ENCODE measurements at regions not wholly inside any gene's neighbourhood (a gene's known extent, or its start where the extent isn't known, plus 50 kb on each side); places are given as distances from the start of the nearest gene placed in this dataset.

- DNase-seq (ENCODE audit: low spot score), result no peak
- Mint-ChIP-seq H3K27ac (ENCODE audit: unreplicated experiment) (no peak overlapping the region), H3K9me3 (ENCODE audit: unreplicated experiment) (no peaks in the 10 kb centered on the region), H3K4me1 (ENCODE audit: unreplicated experiment) (peaks cover 24% of the 10 kb centered on the region), H3K36me3 (ENCODE audit: low read depth, unreplicated experiment) (peaks cover 4% of the 10 kb centered on the region), H3K4me3 (ENCODE audit: unreplicated experiment) (no peak overlapping the region), H3K27me3 (ENCODE audit: unreplicated experiment) (peaks cover 4% of the 10 kb centered on the region)
- no peak for TF ChIP-seq CTCF (IDR thresholded peaks at IDR 0.05; ENCODE audit: unreplicated experiment)
Observed at GRCh38 chr12:92326877-92327276, 181.2 kb upstream of the BTG1 start.

DNA sequence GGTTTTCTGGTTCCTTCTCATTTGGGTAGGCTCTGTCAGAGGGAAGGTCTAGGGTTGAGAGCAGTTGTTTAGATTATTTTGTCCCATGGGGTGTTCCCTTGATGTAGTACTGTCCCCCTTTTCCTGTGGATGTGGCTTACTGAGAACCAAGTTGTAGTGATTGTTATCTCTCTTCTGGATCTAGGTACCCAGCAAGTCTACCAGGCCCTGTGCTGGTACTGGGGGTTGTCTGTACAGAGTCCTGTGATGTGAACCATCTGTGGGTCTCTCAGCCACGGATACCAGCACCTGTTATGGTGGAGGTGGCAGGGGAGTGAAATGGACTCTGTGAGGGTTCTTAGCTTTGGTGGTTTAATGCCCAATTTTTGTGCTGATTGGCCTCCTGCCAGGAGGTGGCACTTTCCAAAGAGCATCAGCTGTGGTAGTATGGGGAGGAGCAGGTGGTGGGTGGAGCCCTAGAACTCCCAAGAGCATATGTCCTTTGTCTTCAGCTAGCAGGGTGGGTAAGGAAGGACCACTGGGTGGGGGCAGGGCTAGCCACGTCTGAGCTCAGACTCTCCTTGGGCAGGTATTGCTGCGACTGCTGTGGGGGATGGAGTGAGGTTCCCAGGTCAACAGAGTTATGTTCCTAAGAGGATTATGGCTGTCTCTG lies 179.3 kb upstream of the BTG1 start:
- no peak for DNase-seq (ENCODE audit: low spot score)
- no peak overlapping the region for H3K4me3 Mint-ChIP-seq (ENCODE audit: unreplicated experiment)
- TF ChIP-seq CTCF (IDR thresholded peaks at IDR 0.05; ENCODE audit: unreplicated experiment), result no peak
- H3K27me3 Mint-ChIP-seq (ENCODE audit: unreplicated experiment), result peaks cover 4% of the 10 kb centered on the region
- H3K9me3 Mint-ChIP-seq (ENCODE audit: unreplicated experiment), result no peaks in the 10 kb centered on the region
- H3K4me1 Mint-ChIP-seq (ENCODE audit: unreplicated experiment), result peaks cover 8% of the 10 kb centered on the region
- no peak overlapping the region for H3K27ac Mint-ChIP-seq (ENCODE audit: unreplicated experiment)
- H3K36me3 Mint-ChIP-seq (ENCODE audit: low read depth, unreplicated experiment), result peaks cover 4% of the 10 kb centered on the region

- TF ChIP-seq CTCF (IDR thresholded peaks at IDR 0.05; ENCODE audit: unreplicated experiment), result no peak
- Mint-ChIP-seq H3K4me1 (ENCODE audit: unreplicated experiment) (peaks cover 6% of the 10 kb centered on the region), H3K27ac (ENCODE audit: unreplicated experiment) (no peak overlapping the region), H3K4me3 (ENCODE audit: unreplicated experiment) (no peak overlapping the region), H3K36me3 (ENCODE audit: low read depth, unreplicated experiment) (no peaks in the 10 kb centered on the region), H3K9me3 (ENCODE audit: unreplicated experiment) (no peaks in the 10 kb centered on the region), H3K27me3 (ENCODE audit: unreplicated experiment) (no peaks in the 10 kb centered on the region)
- no peak for DNase-seq (ENCODE audit: low spot score)
Observed at GRCh38 chr12:92312463-92312964, 166.9 kb upstream of the BTG1 start.

GRCh38 chr12:92304371-92305055 lies 158.9 kb upstream of the BTG1 start:
- no peaks in the 10 kb centered on the region for H3K9me3 Mint-ChIP-seq (ENCODE audit: unreplicated experiment)
- no peaks in the 10 kb centered on the region for H3K36me3 Mint-ChIP-seq (ENCODE audit: low read depth, unreplicated experiment)
- no peak overlapping the region for H3K27ac Mint-ChIP-seq (ENCODE audit: unreplicated experiment)
- H3K4me3 Mint-ChIP-seq (ENCODE audit: unreplicated experiment), result no peak overlapping the region
- no peak for TF ChIP-seq CTCF (IDR thresholded peaks at IDR 0.05; ENCODE audit: unreplicated experiment)
- no peak for DNase-seq (ENCODE audit: low spot score)
- H3K4me1 Mint-ChIP-seq (ENCODE audit: unreplicated experiment), result peaks cover 12% of the 10 kb centered on the region
- no peaks in the 10 kb centered on the region for H3K27me3 Mint-ChIP-seq (ENCODE audit: unreplicated experiment)
